ENCODE measurements at regions not wholly inside any gene's neighbourhood (a gene's known extent, or its start where the extent isn't known, plus 50 kb on each side); places are given as distances from the start of the nearest gene placed in this dataset.

GRCh38 chr2:186968277-186968676 lies 119.3 kb upstream of the ZSWIM2 start:
- Histone ChIP-seq H3K36me3 (replicated peaks in 1 of 2; ENCODE audit: control insufficient read depth in 1 of 2, insufficient read depth in 2 of 2, low read length in 2 of 2) (no peaks in the 10 kb centered on the region), H3K79me2 (ENCODE audit: insufficient read depth, low read length) (no peaks in the 10 kb centered on the region), H3K4me3 (replicated peaks in 1 of 3; ENCODE audit: low read depth in 2 of 3, low read length in 3 of 3) (no peak overlapping the region), H3K4me1 (ENCODE audit: control insufficient read depth in 1 of 2, insufficient read depth in 2 of 2, low read length in 2 of 2) (no peaks in the 10 kb centered on the region), H4K20me1 (ENCODE audit: insufficient read depth, low read length) (no peaks in the 10 kb centered on the region), H3K9ac (ENCODE audit: insufficient read depth, low read length, poor library complexity, severe bottlenecking) (no peak overlapping the region), H3K9me3 (replicated peaks in 1 of 2; ENCODE audit: control insufficient read depth in 1 of 2, insufficient read depth in 1 of 2, low read length in 2 of 2) (peaks cover under 1 to 5% of the 10 kb centered on the region in 2 donors), H3K27ac (ENCODE audit: low read depth in 1 of 2, low read length in 2 of 2) (no peak overlapping the region), H3K27me3 (ENCODE audit: control insufficient read depth in 2 of 2, insufficient read depth in 2 of 2, low read length in 2 of 2) (no peaks in the 10 kb centered on the region), H3K4me2 (replicated peaks; ENCODE audit: extremely low read depth, low read length, poor library complexity, severe bottlenecking) (no peak overlapping the region), H2AFZ (ENCODE audit: insufficient read depth, low read depth, low read length, poor library complexity, severe bottlenecking) (no peak overlapping the region)
- Mint-ChIP-seq H3K4me3 (no peak overlapping the region), H3K27me3 (ENCODE audit: low read depth in 3 of 3) (peaks cover 0 to 4% (median 1%) of the 10 kb centered on the region in 3 donors), H3K4me1 (no peaks in the 10 kb centered on the region), H3K36me3 (no peaks in the 10 kb centered on the region), H3K27ac (no peak overlapping the region), H3K9me3 (peaks cover 5 to 13% (median 7%) of the 10 kb centered on the region in 7 donors)
- 100% methylated on average over 1 of the region's 4 CpGs for WGBS (ENCODE audit: insufficient coverage)
- TF ChIP-seq CTCF (IDR thresholded peaks at IDR 0.05) = no peak
- no peak for DNase-seq
- intact Hi-C loops (cut with micrococcal nuclease) = no loop called here

- no CpG with 5 or more reads among the region's 4 CpGs for WGBS (ENCODE audit: insufficient coverage)
These were observed 117.0 kb upstream of the ZSWIM2 start for GRCh38 chr2:186966015-186966414.

More at GRCh38 chr2:186966015-186966414, 117.0 kb upstream of the ZSWIM2 start:
- Histone ChIP-seq H3K79me2 (ENCODE audit: insufficient read depth, low read length) (no peaks in the 10 kb centered on the region), H3K4me3 (replicated peaks in 1 of 3; ENCODE audit: low read depth in 2 of 3, low read length in 3 of 3) (no peak overlapping the region), H3K4me1 (ENCODE audit: control insufficient read depth in 1 of 2, insufficient read depth in 2 of 2, low read length in 2 of 2) (no peaks in the 10 kb centered on the region), H2AFZ (ENCODE audit: insufficient read depth, low read depth, low read length, poor library complexity, severe bottlenecking) (no peak overlapping the region), H3K9me3 (replicated peaks in 1 of 2; ENCODE audit: control insufficient read depth in 1 of 2, insufficient read depth in 1 of 2, low read length in 2 of 2) (peaks cover 10 to 21% of the 10 kb centered on the region in 2 donors), H3K27me3 (ENCODE audit: control insufficient read depth in 2 of 2, insufficient read depth in 2 of 2, low read length in 2 of 2) (no peaks in the 10 kb centered on the region), H3K36me3 (replicated peaks in 1 of 2; ENCODE audit: control insufficient read depth in 1 of 2, insufficient read depth in 2 of 2, low read length in 2 of 2) (no peaks in the 10 kb centered on the region), H3K27ac (ENCODE audit: low read depth in 1 of 2, low read length in 2 of 2) (no peak overlapping the region), H3K9ac (ENCODE audit: insufficient read depth, low read length, poor library complexity, severe bottlenecking) (no peak overlapping the region), H4K20me1 (ENCODE audit: insufficient read depth, low read length) (no peaks in the 10 kb centered on the region), H3K4me2 (replicated peaks; ENCODE audit: extremely low read depth, low read length, poor library complexity, severe bottlenecking) (no peak overlapping the region)
- Mint-ChIP-seq H3K27me3 (ENCODE audit: low read depth in 3 of 3) (peaks cover 0 to 4% (median 1%) of the 10 kb centered on the region in 3 donors), H3K27ac (no peak overlapping the region), H3K9me3 (peaks cover 9 to 25% (median 16%) of the 10 kb centered on the region in 7 donors), H3K4me3 (no peak overlapping the region), H3K36me3 (no peaks in the 10 kb centered on the region), H3K4me1 (no peaks in the 10 kb centered on the region)
- intact Hi-C loops (cut with micrococcal nuclease) = no loop called here
- TF ChIP-seq CTCF (IDR thresholded peaks at IDR 0.05) = no peak
- no peak for DNase-seq
